ENCODE measurements at regions not wholly inside any gene's neighbourhood (a gene's known extent, or its start where the extent isn't known, plus 50 kb on each side); places are given as distances from the start of the nearest gene placed in this dataset.
A peak's percentile ranks its signal among the peaks of the same experiment; 100 is the strongest.

DNA sequence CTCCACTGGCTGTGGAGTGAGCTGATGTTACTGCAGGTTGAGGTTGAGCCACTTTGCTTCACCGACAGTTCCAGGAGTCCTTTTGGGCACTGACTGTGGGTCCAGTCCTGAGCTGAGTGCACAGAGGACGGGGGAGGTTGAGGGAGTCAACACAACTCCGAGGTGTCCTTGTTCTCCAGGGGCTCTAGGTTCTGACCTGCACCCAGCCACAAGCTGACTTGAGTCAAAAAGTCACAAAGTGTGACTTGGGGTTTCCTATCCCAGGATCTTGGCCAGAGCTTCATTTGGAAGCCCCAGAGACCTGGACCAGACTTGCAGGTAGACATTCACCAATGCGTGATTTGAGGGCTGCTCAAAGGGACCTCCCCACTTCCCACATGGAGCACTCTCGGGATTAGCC lies 95.0 kb downstream of the FAM43A start:
- Mint-ChIP-seq H3K27ac (no peak overlapping the region), H3K4me1 (no peaks in the 10 kb centered on the region), H3K36me3 (ENCODE audit: low read depth) (no peaks in the 10 kb centered on the region), H3K9me3 (no peaks in the 10 kb centered on the region), H3K27me3 (peaks cover 26% of the 10 kb centered on the region), H3K4me3 (no peak overlapping the region)
- no peak for ATAC-seq (replicated peaks)

DNA sequence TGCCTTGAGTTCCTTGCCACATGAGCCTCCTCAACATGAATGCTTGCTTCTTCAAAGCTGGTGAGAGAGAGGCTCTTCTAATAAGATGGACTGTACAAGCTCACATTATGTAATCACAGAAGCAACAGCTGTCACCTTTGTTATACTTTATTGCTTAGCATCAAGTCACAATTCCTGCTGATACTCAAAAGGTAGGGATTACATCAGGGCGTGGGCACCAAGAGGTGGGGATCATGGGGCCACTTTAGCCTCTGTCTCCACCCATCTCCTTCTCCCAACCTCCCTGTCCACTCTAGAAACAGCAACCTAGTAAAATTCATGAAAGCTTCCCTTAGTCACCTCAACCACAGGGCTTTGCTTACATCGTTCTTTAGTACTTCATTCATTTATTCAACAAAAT lies 95.9 kb downstream of the FAM43A start:
- no peak overlapping the region for H3K27ac Mint-ChIP-seq
- H3K27me3 Mint-ChIP-seq: peaks cover 25% of the 10 kb centered on the region
- no peak overlapping the region for H3K4me3 Mint-ChIP-seq
- no peaks in the 10 kb centered on the region for H3K9me3 Mint-ChIP-seq
- no peaks in the 10 kb centered on the region for H3K4me1 Mint-ChIP-seq
- H3K36me3 Mint-ChIP-seq (ENCODE audit: low read depth): no peaks in the 10 kb centered on the region
- no peak for ATAC-seq (replicated peaks)

DNA sequence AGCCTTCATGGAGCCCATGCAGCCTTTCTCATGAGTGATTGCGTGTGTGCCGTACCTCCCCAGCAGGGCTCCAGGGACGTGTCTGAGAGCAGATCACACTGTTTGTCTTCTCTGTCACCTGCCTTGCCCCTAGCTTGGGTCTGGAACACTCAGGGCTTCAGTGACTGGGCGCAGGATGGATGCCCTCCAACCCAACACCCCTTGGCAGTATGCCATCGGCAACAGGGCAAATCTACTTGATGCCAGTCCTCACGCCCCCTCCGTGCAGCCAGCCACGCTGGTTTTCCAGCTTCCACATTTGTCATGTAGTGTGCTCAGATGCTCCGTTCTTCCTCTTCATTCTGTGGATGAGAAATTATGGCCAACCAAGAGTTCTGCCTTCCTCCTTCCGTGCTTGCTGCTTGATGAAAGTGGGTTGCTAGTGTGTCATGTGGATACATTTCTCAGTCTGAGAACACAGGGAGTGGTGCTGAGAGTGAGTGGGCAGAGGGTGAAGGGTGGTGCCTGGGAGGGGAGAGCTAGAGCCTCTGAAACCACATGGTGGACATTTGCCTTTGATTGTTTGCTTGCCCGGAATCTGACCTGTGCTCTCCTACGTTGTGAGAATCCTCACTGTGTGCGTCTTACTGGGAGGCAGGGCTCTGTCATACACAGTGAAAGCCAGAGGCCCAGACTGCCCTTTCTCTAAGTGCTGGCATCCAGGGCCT lies 97.2 kb downstream of the FAM43A start:
- no peak for ATAC-seq (replicated peaks)
- no peak overlapping the region for H3K27ac Mint-ChIP-seq
- H3K36me3 Mint-ChIP-seq (ENCODE audit: low read depth): no peaks in the 10 kb centered on the region
- H3K4me3 Mint-ChIP-seq: no peak overlapping the region
- no peaks in the 10 kb centered on the region for H3K4me1 Mint-ChIP-seq
- H3K27me3 Mint-ChIP-seq: peaks cover 20% of the 10 kb centered on the region
- no peaks in the 10 kb centered on the region for H3K9me3 Mint-ChIP-seq

DNA sequence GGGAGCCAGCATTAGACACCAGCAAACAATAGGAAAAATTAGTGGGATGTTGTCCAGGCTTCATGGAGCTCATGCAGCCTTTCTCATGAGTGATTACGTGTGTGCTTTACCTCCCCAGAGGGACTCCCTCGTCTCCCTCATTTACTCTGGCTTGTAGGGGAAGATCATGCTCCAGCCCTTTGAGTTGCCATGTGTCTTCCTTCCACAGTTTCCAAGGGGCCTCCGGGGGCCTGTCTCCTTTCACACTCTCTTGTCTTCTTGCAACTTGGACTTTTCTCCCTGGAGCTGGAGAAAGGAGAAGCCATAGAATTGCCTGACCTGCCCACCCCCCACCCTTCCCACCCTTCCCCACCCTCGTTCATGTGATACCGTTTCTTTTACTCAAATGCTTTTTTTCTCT lies 98.7 kb downstream of the FAM43A start:
- no peak overlapping the region for H3K4me3 Mint-ChIP-seq
- H3K4me1 Mint-ChIP-seq: no peaks in the 10 kb centered on the region
- no peaks in the 10 kb centered on the region for H3K9me3 Mint-ChIP-seq
- no peaks in the 10 kb centered on the region for H3K36me3 Mint-ChIP-seq (ENCODE audit: low read depth)
- peaks cover 14% of the 10 kb centered on the region for H3K27me3 Mint-ChIP-seq
- H3K27ac Mint-ChIP-seq: no peak overlapping the region
- ATAC-seq (replicated peaks): no peak

DNA sequence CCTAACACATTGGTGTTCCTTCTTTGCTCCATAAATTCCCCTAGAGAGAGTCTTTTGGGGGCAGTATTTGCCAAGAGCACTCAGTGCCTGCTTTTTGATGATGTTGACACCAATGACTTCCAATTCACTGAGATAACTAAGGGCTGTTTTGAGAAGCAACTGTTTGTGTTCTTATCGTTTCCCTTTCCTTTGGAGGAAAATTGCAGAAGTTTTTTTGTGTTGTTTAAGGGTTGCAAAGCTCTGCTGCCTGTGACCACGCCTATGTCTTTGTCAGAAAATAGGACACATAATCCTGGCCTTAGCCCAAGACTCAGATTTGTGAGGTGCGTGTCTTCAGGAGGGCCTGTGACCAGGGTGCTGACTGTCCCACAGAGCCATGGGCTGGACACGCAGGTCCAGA lies 99.6 kb downstream of the FAM43A start:
- no peaks in the 10 kb centered on the region for H3K4me1 Mint-ChIP-seq
- H3K36me3 Mint-ChIP-seq (ENCODE audit: low read depth): no peaks in the 10 kb centered on the region
- no peak overlapping the region for H3K4me3 Mint-ChIP-seq
- peaks cover 8% of the 10 kb centered on the region for H3K27me3 Mint-ChIP-seq
- H3K9me3 Mint-ChIP-seq: no peaks in the 10 kb centered on the region
- H3K27ac Mint-ChIP-seq: no peak overlapping the region
- ATAC-seq (replicated peaks): no peak

DNA sequence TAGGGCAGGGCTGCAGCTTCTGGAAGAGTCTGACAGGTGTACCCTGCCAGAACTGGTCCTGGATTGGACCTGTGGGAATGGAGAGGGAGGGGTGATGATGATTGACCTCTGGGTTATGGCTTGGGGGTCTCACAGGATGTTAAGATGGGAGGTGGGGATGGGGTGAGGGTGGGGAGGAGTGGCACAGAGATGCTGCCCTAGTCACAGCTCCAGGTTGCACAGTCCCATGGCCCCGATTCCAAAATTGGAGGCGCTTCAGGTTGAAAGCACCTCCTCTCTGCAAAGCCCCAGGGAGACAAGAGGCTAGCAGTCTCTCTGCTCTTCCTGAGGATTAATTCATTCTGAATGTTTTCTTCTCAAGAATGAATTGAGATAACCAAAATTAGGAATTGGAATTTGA lies 101.4 kb downstream of the FAM43A start:
- H3K4me3 Mint-ChIP-seq: no peak overlapping the region
- H3K9me3 Mint-ChIP-seq: no peaks in the 10 kb centered on the region
- H3K27me3 Mint-ChIP-seq: peaks cover 4% of the 10 kb centered on the region
- no peak overlapping the region for H3K27ac Mint-ChIP-seq
- no peaks in the 10 kb centered on the region for H3K36me3 Mint-ChIP-seq (ENCODE audit: low read depth)
- no peak for ATAC-seq (replicated peaks)
- no peaks in the 10 kb centered on the region for H3K4me1 Mint-ChIP-seq

DNA sequence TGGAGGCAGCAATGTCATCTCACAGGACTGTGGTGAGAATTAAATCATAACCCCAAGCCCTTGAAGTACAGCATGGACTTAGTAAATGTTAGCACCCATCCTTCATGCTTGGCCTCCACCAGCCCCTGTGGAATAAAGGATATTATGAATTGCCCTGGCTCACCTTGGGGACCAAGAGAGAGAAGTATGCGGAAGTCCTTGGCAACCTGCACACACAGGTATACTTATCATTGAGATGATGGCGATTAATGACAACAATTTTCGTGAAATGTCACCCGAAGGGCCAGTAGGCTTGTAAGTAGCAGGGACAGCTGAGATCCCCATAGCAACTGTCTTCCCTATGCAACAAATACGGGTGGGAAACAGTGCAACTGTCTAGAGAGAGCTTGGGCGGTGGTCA lies 102.0 kb downstream of the FAM43A start:
- H3K4me1 Mint-ChIP-seq: no peaks in the 10 kb centered on the region
- no peaks in the 10 kb centered on the region for H3K36me3 Mint-ChIP-seq (ENCODE audit: low read depth)
- H3K4me3 Mint-ChIP-seq: no peak overlapping the region
- peaks cover 4% of the 10 kb centered on the region for H3K27me3 Mint-ChIP-seq
- H3K27ac Mint-ChIP-seq: no peak overlapping the region
- ATAC-seq (replicated peaks): no peak
- H3K9me3 Mint-ChIP-seq: no peaks in the 10 kb centered on the region

DNA sequence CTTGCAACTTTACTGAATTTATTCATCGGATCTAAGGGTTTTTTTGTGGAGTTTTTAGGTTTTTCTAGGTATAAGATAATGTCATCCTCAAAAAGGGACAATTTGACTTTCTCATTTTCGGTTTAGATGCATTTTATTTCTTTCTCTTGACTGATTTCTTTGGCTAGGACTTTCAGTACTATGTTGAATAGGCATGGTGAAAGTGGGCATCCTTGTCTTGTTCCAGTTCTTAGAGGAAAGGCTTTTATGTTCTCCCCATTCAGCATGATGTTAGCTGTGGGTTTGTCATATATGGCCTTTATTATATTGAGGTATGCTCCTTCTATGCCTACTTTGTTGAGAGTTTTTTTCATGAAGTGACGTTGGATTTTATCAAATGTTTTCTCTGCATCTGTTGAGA lies 106.7 kb downstream of the FAM43A start:
- H3K36me3 Mint-ChIP-seq (ENCODE audit: low read depth): no peaks in the 10 kb centered on the region
- peak; percentile 73 for ATAC-seq (replicated peaks)
- H3K27me3 Mint-ChIP-seq: no peaks in the 10 kb centered on the region
- H3K4me3 Mint-ChIP-seq: no peak overlapping the region
- peaks cover 4% of the 10 kb centered on the region for H3K4me1 Mint-ChIP-seq
- H3K27ac Mint-ChIP-seq: no peak overlapping the region
- peaks cover 6% of the 10 kb centered on the region for H3K9me3 Mint-ChIP-seq

- H3K27ac Mint-ChIP-seq: no peak overlapping the region
- peaks cover 4% of the 10 kb centered on the region for H3K4me1 Mint-ChIP-seq
- H3K9me3 Mint-ChIP-seq: peaks cover 6% of the 10 kb centered on the region
- no peaks in the 10 kb centered on the region for H3K36me3 Mint-ChIP-seq (ENCODE audit: low read depth)
- no peak overlapping the region for H3K4me3 Mint-ChIP-seq
- ATAC-seq (replicated peaks): no peak
- H3K27me3 Mint-ChIP-seq: peaks cover under 1% of the 10 kb centered on the region
Observed at GRCh38 chr3:194797555-194798250, 112.0 kb downstream of the FAM43A start.

DNA sequence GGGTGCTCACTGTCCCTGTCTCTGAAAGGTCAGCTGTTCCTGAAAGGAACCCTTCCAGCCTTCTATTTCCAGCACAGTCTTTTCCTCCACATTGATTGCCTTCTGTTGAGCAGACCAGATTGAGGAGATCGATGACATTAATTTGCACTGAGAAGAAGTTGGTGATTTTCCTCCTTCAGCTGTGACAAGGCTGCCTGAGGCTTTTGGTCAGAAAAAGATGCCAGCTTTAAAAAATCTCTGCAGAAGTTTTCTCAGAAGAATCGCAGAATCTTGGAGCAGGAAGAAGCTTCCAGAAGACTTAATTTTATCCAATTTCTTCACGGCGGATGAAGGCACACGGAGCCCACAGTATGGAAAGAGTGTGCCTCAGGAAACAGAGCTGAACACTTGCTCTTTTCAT lies 112.8 kb downstream of the FAM43A start:
- H3K4me3 Mint-ChIP-seq: no peak overlapping the region
- no peak overlapping the region for H3K27ac Mint-ChIP-seq
- H3K9me3 Mint-ChIP-seq: peaks cover 6% of the 10 kb centered on the region
- peaks cover 4% of the 10 kb centered on the region for H3K4me1 Mint-ChIP-seq
- H3K36me3 Mint-ChIP-seq (ENCODE audit: low read depth): no peaks in the 10 kb centered on the region
- no peak for ATAC-seq (replicated peaks)
- peaks cover 3% of the 10 kb centered on the region for H3K27me3 Mint-ChIP-seq

DNA sequence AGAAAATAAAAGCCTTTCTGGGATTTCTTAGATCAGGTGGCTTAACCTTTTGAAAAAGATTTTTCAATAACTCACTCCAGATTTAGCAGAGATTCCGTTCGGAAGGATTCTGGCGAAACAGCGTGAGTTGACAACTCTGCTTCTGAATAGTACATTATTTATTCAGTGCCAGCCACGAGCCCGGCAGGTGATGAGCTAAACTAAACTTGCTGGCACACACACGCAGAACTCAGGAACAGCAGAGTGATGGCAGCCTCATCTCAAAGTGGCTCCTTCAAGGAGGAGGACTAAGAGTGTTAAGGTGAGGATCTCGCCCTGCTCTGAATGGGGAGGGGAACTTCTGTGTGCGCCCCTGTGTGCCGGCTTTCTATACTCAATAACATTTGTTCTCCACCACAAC lies 114.3 kb downstream of the FAM43A start:
- H3K4me3 Mint-ChIP-seq: no peak overlapping the region
- H3K27ac Mint-ChIP-seq: no peak overlapping the region
- peaks cover 3% of the 10 kb centered on the region for H3K4me1 Mint-ChIP-seq
- peaks cover 6% of the 10 kb centered on the region for H3K9me3 Mint-ChIP-seq
- H3K27me3 Mint-ChIP-seq: peaks cover 11% of the 10 kb centered on the region
- no peaks in the 10 kb centered on the region for H3K36me3 Mint-ChIP-seq (ENCODE audit: low read depth)
- no peak for ATAC-seq (replicated peaks)

DNA sequence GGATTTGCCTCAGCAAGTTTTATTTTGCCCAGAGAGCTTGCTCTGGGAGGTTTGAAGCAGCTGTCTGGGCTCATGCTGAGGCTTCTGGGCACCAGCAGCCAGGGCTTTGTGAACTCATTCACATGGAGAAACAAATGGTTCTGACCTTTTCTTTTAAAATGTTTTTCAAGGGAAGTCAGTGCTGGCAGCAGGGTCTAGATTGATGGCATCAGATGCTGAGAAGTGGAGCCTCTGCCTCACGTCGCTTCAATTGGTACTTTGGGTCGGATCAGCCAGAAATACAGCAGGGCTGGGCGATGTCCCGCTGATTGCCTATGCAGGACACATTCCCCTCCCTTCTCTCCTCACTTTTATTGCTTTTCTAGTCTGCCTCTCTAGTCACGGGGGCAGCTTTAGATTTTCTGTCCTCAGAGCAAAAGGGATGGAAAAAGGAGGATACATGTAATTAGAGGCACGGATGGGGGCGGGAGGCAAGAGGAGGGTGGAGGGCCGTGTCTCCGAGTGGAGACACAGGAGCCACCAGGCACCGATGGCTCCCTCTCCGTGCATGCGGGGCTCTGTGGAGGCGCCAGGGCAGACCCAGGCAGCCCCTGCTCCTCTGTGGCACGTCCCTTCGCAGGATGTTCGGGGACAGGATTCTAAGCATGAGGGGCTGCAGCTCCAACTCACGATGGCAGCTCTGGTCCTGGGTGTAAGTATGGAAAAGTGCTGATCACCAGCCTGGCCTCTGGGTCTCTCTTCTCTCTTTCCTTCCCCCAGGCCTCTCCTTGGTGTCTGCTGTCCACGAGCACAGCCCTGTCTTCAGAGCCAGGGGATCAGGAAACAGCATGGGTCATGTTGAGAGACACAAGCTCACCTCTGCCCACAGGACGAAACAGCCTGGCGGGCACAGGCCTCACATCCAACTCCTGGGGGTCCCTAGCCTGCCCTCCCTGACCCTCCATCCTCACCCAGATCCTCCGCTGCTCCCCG lies 116.1 kb downstream of the FAM43A start:
- Mint-ChIP-seq H3K27me3 (peaks cover 23% of the 10 kb centered on the region), H3K9me3 (peaks cover under 1% of the 10 kb centered on the region)

GRCh38 chr3:194804796-194805195 lies 119.1 kb downstream of the FAM43A start:
- no peak overlapping the region for H3K4me3 Mint-ChIP-seq
- no peaks in the 10 kb centered on the region for H3K4me1 Mint-ChIP-seq
- ATAC-seq (replicated peaks): no peak
- H3K27me3 Mint-ChIP-seq: peaks cover 38% of the 10 kb centered on the region
- no peaks in the 10 kb centered on the region for H3K36me3 Mint-ChIP-seq (ENCODE audit: low read depth)
- H3K27ac Mint-ChIP-seq: no peak overlapping the region
- no peaks in the 10 kb centered on the region for H3K9me3 Mint-ChIP-seq

More for the DNA sequence above, 116.1 kb downstream of the FAM43A start:
- no peak for ATAC-seq (replicated peaks)
- no peak overlapping the region for H3K27ac Mint-ChIP-seq
- H3K4me1 Mint-ChIP-seq: no peaks in the 10 kb centered on the region
- no peaks in the 10 kb centered on the region for H3K36me3 Mint-ChIP-seq (ENCODE audit: low read depth)
- H3K4me3 Mint-ChIP-seq: no peak overlapping the region

- no peaks in the 10 kb centered on the region for H3K36me3 Mint-ChIP-seq (ENCODE audit: low read depth)
- ATAC-seq (replicated peaks): no peak
- H3K4me1 Mint-ChIP-seq: no peaks in the 10 kb centered on the region
- no peak overlapping the region for H3K4me3 Mint-ChIP-seq
- no peaks in the 10 kb centered on the region for H3K9me3 Mint-ChIP-seq
- H3K27ac Mint-ChIP-seq: no peak overlapping the region
- H3K27me3 Mint-ChIP-seq: peaks cover 44% of the 10 kb centered on the region
Observed at GRCh38 chr3:194805546-194805945, 119.9 kb downstream of the FAM43A start.
